H9 (cell line): ENCODE measurements at regions not wholly inside any gene's neighbourhood (a gene's known extent, or its start where the extent isn't known, plus 50 kb on each side); places are given as distances from the start of the nearest gene placed in this dataset.

Source experiments
- DNase-seq: peaks from one replicate; pipeline ENCODE4 v3.0.0-alpha.2; 2017
- H2AFZ ChIP-seq: one replicate; pipeline ENCODE4 v1.6.1; 2013; ENCODE audit warnings: mild to moderate bottlenecking, low read length, control low read depth, moderate library complexity
- H2AK5ac ChIP-seq: 2 replicates; pipeline ENCODE4 v1.6.1; 2013; ENCODE audit warnings: low read length, control low read depth, mixed read lengths; ENCODE audit not compliant: insufficient read length
- H2BK120ac ChIP-seq: one replicate; pipeline ENCODE4 v1.6.1; 2013; ENCODE audit warnings: low read depth, mild to moderate bottlenecking, low read length, control low read depth, inconsistent platforms; ENCODE audit not compliant: poor library complexity, severe bottlenecking
- H2BK12ac ChIP-seq: 2 replicates; pipeline ENCODE4 v1.6.1; 2013; ENCODE audit warnings: low read length, control low read depth, mixed read lengths, low read depth; ENCODE audit not compliant: insufficient read length
- H2BK15ac ChIP-seq: 2 replicates; pipeline ENCODE4 v1.6.1; 2013; ENCODE audit warnings: low read depth, low read length, control low read depth
- H2BK20ac ChIP-seq: one replicate; pipeline ENCODE4 v1.6.1; 2013; ENCODE audit warnings: low read depth, mild to moderate bottlenecking, low read length, control low read depth, inconsistent platforms; ENCODE audit not compliant: poor library complexity, severe bottlenecking
- H2BK5ac ChIP-seq: 2 replicates; pipeline ENCODE4 v1.6.1; 2013; ENCODE audit warnings: low read length, control low read depth, mixed read lengths; ENCODE audit not compliant: insufficient read length
- H3K14ac ChIP-seq: 2 replicates; pipeline ENCODE4 v1.6.1; 2013; ENCODE audit warnings: low read length, control low read depth; ENCODE audit not compliant: insufficient read depth
- H3K18ac ChIP-seq: 2 replicates; pipeline ENCODE4 v1.6.1; 2013; ENCODE audit warnings: low read depth, mild to moderate bottlenecking, mixed read lengths, low read length, control low read depth; ENCODE audit not compliant: insufficient read length
- H3K23ac ChIP-seq: 2 replicates; pipeline ENCODE4 v1.6.1; 2013; ENCODE audit warnings: low read length, control low read depth, mixed read lengths, low read depth; ENCODE audit not compliant: insufficient read length
- H3K23me2 ChIP-seq: 2 replicates; pipeline ENCODE4 v1.6.1; 2013; ENCODE audit warnings: low read depth, mild to moderate bottlenecking, mixed read lengths, low read length, control low read depth; ENCODE audit not compliant: insufficient read length, poor library complexity, severe bottlenecking
- H3K27ac ChIP-seq: 2 replicates; pipeline ENCODE4 v1.5.1; 2013; ENCODE audit warnings: low read length, control low read depth, mixed read lengths, low read depth; ENCODE audit not compliant: insufficient read length
- H3K27me3 ChIP-seq: 2 replicates; pipeline ENCODE4 v1.6.1; 2013; ENCODE audit warnings: low read length, control low read depth, inconsistent platforms; ENCODE audit not compliant: insufficient read depth
- H3K4ac ChIP-seq: 2 replicates; pipeline ENCODE4 v1.6.1; 2013; ENCODE audit warnings: low read depth, mild to moderate bottlenecking, control low read depth, inconsistent platforms, low read length, moderate library complexity
- H3K4me1 ChIP-seq: 2 replicates; pipeline ENCODE4 v1.6.1; 2013; ENCODE audit warnings: low read length, control low read depth, inconsistent platforms; ENCODE audit not compliant: insufficient read depth
- H3K4me2 ChIP-seq: 2 replicates; pipeline ENCODE4 v1.6.1; 2013; ENCODE audit warnings: low read length, control low read depth, mixed read lengths; ENCODE audit not compliant: insufficient read length, insufficient read depth
- H3K56ac ChIP-seq: 2 replicates; pipeline ENCODE4 v1.6.1; 2013; ENCODE audit warnings: low read depth, mild to moderate bottlenecking, mixed read lengths, low read length, control low read depth; ENCODE audit not compliant: insufficient read length
- H3K79me1 ChIP-seq: 2 replicates; pipeline ENCODE4 v1.6.1; 2013; ENCODE audit warnings: low read depth, mild to moderate bottlenecking, moderate library complexity, low read length, control low read depth, inconsistent platforms; ENCODE audit not compliant: insufficient read depth, poor library complexity, severe bottlenecking
- H3K79me2 ChIP-seq: 2 replicates; pipeline ENCODE4 v1.6.1; 2013; ENCODE audit warnings: low read length, control low read depth, inconsistent platforms; ENCODE audit not compliant: insufficient read depth
- H3K9ac ChIP-seq: 2 replicates; pipeline ENCODE4 v1.6.1; 2013; ENCODE audit warnings: low read length, control low read depth, mixed read lengths; ENCODE audit not compliant: insufficient read length; ENCODE audit errors: extremely low read depth
- H3K9me3 ChIP-seq: one replicate; pipeline ENCODE4 v1.6.1; 2013; ENCODE audit warnings: low read depth, low read length, inconsistent platforms; ENCODE audit not compliant: control insufficient read depth
- H3T11ph ChIP-seq: one replicate; pipeline ENCODE4 v1.6.1; 2013; ENCODE audit warnings: mild to moderate bottlenecking, low read length, control low read depth, inconsistent platforms
- H4K20me1 ChIP-seq: one replicate; pipeline ENCODE4 v1.6.1; 2013; ENCODE audit not compliant: control insufficient read depth, insufficient read length, insufficient read depth
- H4K5ac ChIP-seq: 2 replicates; pipeline ENCODE4 v1.6.1; 2013; ENCODE audit warnings: low read depth, mild to moderate bottlenecking, mixed read lengths, low read length, control low read depth; ENCODE audit not compliant: insufficient read length
- H4K8ac ChIP-seq: replicated peaks from 2 replicates; pipeline ENCODE4 v1.6.1; 2013; ENCODE audit warnings: low read length, control low read depth, mixed read lengths, low read depth; ENCODE audit not compliant: insufficient read length
- H4K91ac ChIP-seq: 2 replicates; pipeline ENCODE4 v1.6.1; 2013; ENCODE audit warnings: low read depth, mild to moderate bottlenecking, moderate library complexity, mixed read lengths, low read length, control low read depth; ENCODE audit not compliant: insufficient read length
- H3K27ac Mint-ChIP-seq, 3 experiments: 2 replicates in 2 of 3; 3 replicates in 1 of 3; pipeline ENCODE4 v1.8.0; 2020 to 2021; ENCODE audit warnings: mixed read lengths in 3 of 3, mild to moderate bottlenecking in 1 of 3, moderate library complexity in 1 of 3
- H3K27me3 Mint-ChIP-seq: 2 replicates; pipeline ENCODE4 v1.8.0; 2021; ENCODE audit warnings: low read depth, mild to moderate bottlenecking, moderate library complexity, mixed read lengths
- H3K36me3 Mint-ChIP-seq, 3 experiments: 2 replicates in 2 of 3; 3 replicates in 1 of 3; pipeline ENCODE4 v1.8.0; 2020 to 2021; ENCODE audit warnings: low read depth in 3 of 3, mixed read lengths in 3 of 3; ENCODE audit not compliant: insufficient read depth in 1 of 3
- H3K4me1 Mint-ChIP-seq, 2 experiments: 2 replicates each; pipeline ENCODE4 v1.8.0; 2020; ENCODE audit warnings: mixed read lengths in 2 of 2
- H3K4me3 Mint-ChIP-seq, 2 experiments: 2 replicates in 1 of 2; 3 replicates in 1 of 2; pipeline ENCODE4 v1.8.0; 2020 to 2021; ENCODE audit warnings: mild to moderate bottlenecking in 2 of 2, mixed read lengths in 2 of 2, moderate library complexity in 1 of 2
- H3K9me3 Mint-ChIP-seq, 2 experiments: 2 replicates in 1 of 2; 3 replicates in 1 of 2; pipeline ENCODE4 v1.8.0; 2020; ENCODE audit warnings: mild to moderate bottlenecking in 2 of 2, mixed read lengths in 2 of 2, moderate library complexity in 1 of 2
- WGBS: extraction: QIAGEN DNeasy Blood & Tissue Kit; methylation state at CpG from one replicate; pipeline ENCODE4 v1.1.7; 2013; ENCODE audit warnings: missing lambda C conversion rate, low lambda C conversion rate, mixed read lengths; ENCODE audit not compliant: insufficient read length; ENCODE audit errors: extremely low coverage; 5-methylcytosine and 5-hydroxymethylcytosine counted together
- TF ChIP-seq, protein P1 (sequence below): fragments of 200-600 bp; sonication (generic); conservative IDR thresholded peaks from 3 replicates; pipeline ENCODE4 v1.8.0; 2021; ENCODE audit warnings: antibody characterized with exemption, mild to moderate bottlenecking

DNA sequence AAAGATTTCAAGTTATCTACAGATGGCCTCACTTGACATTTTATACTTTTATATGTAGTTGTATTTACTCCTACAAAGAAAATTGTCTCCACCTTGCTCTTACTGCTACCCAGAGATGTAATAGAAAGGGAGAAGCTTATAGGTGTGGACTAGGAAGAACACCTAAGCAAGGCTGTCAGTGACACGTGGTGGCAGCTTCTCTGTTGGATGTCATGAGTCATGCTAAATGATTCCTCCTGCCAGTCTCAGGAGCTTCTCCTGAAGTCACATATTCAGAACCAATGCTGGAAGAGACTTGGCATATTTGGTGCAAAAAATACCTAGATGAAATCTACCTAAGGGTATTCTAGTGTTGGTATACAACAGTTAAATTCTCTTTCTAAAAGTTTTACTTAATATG is 184.7 kb downstream of the LRRC3B start:
- no peak overlapping the region for H4K8ac ChIP-seq
- H3T11ph ChIP-seq: no peak overlapping the region
- no peak overlapping the region for H2AFZ ChIP-seq
- H3K27ac Mint-ChIP-seq: no peak overlapping the region
- H3K4me1 Mint-ChIP-seq: no peaks in the 10 kb centered on the region
- no peak overlapping the region for H2BK12ac ChIP-seq
- H3K27me3 ChIP-seq: no peaks in the 10 kb centered on the region
- H3K9me3 ChIP-seq: no peaks in the 10 kb centered on the region
- H2BK5ac ChIP-seq: no peak overlapping the region
- no peak overlapping the region for H2BK120ac ChIP-seq
- H3K27ac ChIP-seq: no peak overlapping the region
- H2BK20ac ChIP-seq: no peak overlapping the region
- H2AK5ac ChIP-seq: no peak overlapping the region
- no peak for DNase-seq
- H3K27me3 Mint-ChIP-seq: no peaks in the 10 kb centered on the region
- no peak overlapping the region for H3K4me3 Mint-ChIP-seq
- WGBS: no CpG with 5 or more reads among the region's 1 CpG
- H3K79me2 ChIP-seq: no peaks in the 10 kb centered on the region
- no peaks in the 10 kb centered on the region for H3K79me1 ChIP-seq
- no peaks in the 10 kb centered on the region for H3K36me3 Mint-ChIP-seq
- no peak overlapping the region for H4K91ac ChIP-seq
- no peak overlapping the region for H3K4me2 ChIP-seq
- H3K23me2 ChIP-seq: no peaks in the 10 kb centered on the region
- no peak overlapping the region for H3K23ac ChIP-seq
- no peak overlapping the region for H3K18ac ChIP-seq
- H3K9me3 Mint-ChIP-seq: peaks cover 0 to 3% of the 10 kb centered on the region in 2 experiments; a peak in 2 of 5 replicates
- H4K20me1 ChIP-seq: no peaks in the 10 kb centered on the region
- H3K4ac ChIP-seq: no peak overlapping the region
- H4K5ac ChIP-seq: no peak overlapping the region
- H3K9ac ChIP-seq: no peak overlapping the region
- no peak overlapping the region for H2BK15ac ChIP-seq
- no peaks in the 10 kb centered on the region for H3K4me1 ChIP-seq
- H3K14ac ChIP-seq: no peak overlapping the region
- TF ChIP-seq, protein P1, sequence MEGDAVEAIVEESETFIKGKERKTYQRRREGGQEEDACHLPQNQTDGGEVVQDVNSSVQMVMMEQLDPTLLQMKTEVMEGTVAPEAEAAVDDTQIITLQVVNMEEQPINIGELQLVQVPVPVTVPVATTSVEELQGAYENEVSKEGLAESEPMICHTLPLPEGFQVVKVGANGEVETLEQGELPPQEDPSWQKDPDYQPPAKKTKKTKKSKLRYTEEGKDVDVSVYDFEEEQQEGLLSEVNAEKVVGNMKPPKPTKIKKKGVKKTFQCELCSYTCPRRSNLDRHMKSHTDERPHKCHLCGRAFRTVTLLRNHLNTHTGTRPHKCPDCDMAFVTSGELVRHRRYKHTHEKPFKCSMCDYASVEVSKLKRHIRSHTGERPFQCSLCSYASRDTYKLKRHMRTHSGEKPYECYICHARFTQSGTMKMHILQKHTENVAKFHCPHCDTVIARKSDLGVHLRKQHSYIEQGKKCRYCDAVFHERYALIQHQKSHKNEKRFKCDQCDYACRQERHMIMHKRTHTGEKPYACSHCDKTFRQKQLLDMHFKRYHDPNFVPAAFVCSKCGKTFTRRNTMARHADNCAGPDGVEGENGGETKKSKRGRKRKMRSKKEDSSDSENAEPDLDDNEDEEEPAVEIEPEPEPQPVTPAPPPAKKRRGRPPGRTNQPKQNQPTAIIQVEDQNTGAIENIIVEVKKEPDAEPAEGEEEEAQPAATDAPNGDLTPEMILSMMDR: no peak
- no peak overlapping the region for H3K56ac ChIP-seq
